PFSK-1 (cell line): ENCODE measurements at regions not wholly inside any gene's neighbourhood (a gene's known extent, or its start where the extent isn't known, plus 50 kb on each side); places are given as distances from the start of the nearest gene placed in this dataset.

Experiments used
- FOXP2 ChIP-seq: optimal IDR thresholded peaks from 2 replicates; pipeline ENCODE3; 2011; ENCODE audit warnings: borderline replicate concordance, control low read depth, inconsistent platforms; ENCODE audit not compliant: insufficient read depth; ENCODE audit errors: extremely low read length, extremely low read depth
- POLR2AphosphoS5 ChIP-seq: IDR thresholded peaks from 2 replicates; pipeline ENCODE4 v1.6.1; 2012; ENCODE audit warnings: low read depth, mild to moderate bottlenecking, control low read depth, low read length, moderate library complexity
- SIN3A ChIP-seq: IDR thresholded peaks from 2 replicates; pipeline ENCODE4 v1.6.1; 2012; ENCODE audit warnings: mild to moderate bottlenecking, low read length, moderate library complexity, borderline replicate concordance; ENCODE audit not compliant: insufficient read depth
- TAF1 ChIP-seq: IDR thresholded peaks from 2 replicates; pipeline ENCODE4 v1.6.1; 2012; ENCODE audit warnings: low read length, control low read depth, borderline replicate concordance; ENCODE audit not compliant: insufficient read depth
- TF ChIP-seq, protein P1 (sequence below), 2 experiments: IDR thresholded peaks; 2 replicates each; pipeline versions ENCODE4 v1.6.1 to v1.8.0; 2011 to 2012; ENCODE audit warnings: low read depth in 2 of 2, low read length in 2 of 2, control low read depth in 1 of 2, inconsistent platforms in 1 of 2, mild to moderate bottlenecking in 1 of 2, moderate library complexity in 1 of 2; ENCODE audit not compliant: insufficient read depth in 1 of 2

- TF ChIP-seq TAF1 (no peak), FOXP2 (no peak), POLR2AphosphoS5 (no peak), SIN3A (no peak)
- TF ChIP-seq, protein P1, sequence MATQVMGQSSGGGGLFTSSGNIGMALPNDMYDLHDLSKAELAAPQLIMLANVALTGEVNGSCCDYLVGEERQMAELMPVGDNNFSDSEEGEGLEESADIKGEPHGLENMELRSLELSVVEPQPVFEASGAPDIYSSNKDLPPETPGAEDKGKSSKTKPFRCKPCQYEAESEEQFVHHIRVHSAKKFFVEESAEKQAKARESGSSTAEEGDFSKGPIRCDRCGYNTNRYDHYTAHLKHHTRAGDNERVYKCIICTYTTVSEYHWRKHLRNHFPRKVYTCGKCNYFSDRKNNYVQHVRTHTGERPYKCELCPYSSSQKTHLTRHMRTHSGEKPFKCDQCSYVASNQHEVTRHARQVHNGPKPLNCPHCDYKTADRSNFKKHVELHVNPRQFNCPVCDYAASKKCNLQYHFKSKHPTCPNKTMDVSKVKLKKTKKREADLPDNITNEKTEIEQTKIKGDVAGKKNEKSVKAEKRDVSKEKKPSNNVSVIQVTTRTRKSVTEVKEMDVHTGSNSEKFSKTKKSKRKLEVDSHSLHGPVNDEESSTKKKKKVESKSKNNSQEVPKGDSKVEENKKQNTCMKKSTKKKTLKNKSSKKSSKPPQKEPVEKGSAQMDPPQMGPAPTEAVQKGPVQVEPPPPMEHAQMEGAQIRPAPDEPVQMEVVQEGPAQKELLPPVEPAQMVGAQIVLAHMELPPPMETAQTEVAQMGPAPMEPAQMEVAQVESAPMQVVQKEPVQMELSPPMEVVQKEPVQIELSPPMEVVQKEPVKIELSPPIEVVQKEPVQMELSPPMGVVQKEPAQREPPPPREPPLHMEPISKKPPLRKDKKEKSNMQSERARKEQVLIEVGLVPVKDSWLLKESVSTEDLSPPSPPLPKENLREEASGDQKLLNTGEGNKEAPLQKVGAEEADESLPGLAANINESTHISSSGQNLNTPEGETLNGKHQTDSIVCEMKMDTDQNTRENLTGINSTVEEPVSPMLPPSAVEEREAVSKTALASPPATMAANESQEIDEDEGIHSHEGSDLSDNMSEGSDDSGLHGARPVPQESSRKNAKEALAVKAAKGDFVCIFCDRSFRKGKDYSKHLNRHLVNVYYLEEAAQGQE (IDR thresholded peaks at IDR 0.05; ENCODE audit: insufficient read depth in 1 of 2, low read depth in 2 of 2, low read length in 2 of 2): no peak
Observed at GRCh38 chr6:141552463-141552862, 580.3 kb upstream of the GJE1 start.

DNA sequence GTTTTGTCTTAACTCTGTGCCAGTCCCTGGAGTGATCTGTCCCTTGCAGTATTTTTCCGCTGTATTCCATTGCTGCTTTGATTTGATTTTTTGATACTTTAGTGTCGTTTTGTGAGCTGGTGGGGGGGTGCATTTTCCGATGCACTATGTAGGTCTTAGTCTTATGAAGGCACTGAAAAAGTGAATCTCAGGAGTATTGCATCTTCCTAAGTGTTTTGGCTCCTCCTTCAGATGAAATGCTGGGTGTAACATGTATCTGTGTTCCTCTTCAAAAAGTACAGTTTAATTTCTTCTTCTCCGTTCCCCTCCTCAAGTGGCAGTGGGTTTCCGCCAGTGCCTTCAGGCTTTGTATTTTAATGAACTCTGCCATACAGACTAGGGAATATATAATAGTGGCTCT lies 580.7 kb upstream of the GJE1 start:
- TF ChIP-seq, protein P1 (IDR thresholded peaks at IDR 0.05; ENCODE audit: insufficient read depth in 1 of 2, low read depth in 2 of 2, low read length in 2 of 2): no peak
- TF ChIP-seq FOXP2: no peak
- TF ChIP-seq SIN3A: no peak
- TF ChIP-seq TAF1: no peak
- TF ChIP-seq POLR2AphosphoS5: no peak

DNA sequence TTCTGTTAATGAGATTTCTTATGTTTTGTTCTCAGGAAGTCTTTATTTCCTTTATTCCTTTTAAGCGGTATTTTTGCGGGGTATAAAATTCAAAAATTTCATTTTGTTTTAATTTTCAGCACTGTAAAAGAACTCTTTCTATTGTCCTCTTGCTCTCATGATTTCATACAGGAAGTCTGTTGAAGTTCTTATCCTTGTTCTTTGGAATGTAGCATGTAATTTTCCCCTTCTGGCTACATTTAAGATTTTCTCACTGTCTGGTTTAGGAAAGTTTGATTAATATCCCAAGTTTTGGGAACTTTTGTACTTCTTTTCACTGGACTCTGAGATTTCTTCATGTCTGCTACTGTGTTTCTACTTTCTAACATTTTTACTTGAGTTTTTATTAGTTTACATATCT lies 581.4 kb upstream of the GJE1 start:
- TF ChIP-seq TAF1 (no peak), POLR2AphosphoS5 (no peak), SIN3A (no peak), FOXP2 (no peak)
- TF ChIP-seq, protein P1 (IDR thresholded peaks at IDR 0.05; ENCODE audit: insufficient read depth in 1 of 2, low read depth in 2 of 2, low read length in 2 of 2): no peak

- TF ChIP-seq, protein P1 (IDR thresholded peaks at IDR 0.05; ENCODE audit: insufficient read depth in 1 of 2, low read depth in 2 of 2, low read length in 2 of 2): no peak
- TF ChIP-seq SIN3A (no peak), FOXP2 (no peak), POLR2AphosphoS5 (no peak), TAF1 (no peak)
Observed at GRCh38 chr6:141550471-141550870, 582.3 kb upstream of the GJE1 start.

- TF ChIP-seq POLR2AphosphoS5 (no peak), TAF1 (no peak), SIN3A (no peak), FOXP2 (no peak)
- TF ChIP-seq, protein P1 (IDR thresholded peaks at IDR 0.05; ENCODE audit: insufficient read depth in 1 of 2, low read depth in 2 of 2, low read length in 2 of 2): no peak
Observed at GRCh38 chr6:141548966-141549365, 583.8 kb upstream of the GJE1 start.
